ENCODE measurements at regions not wholly inside any gene's neighbourhood (a gene's known extent, or its start where the extent isn't known, plus 50 kb on each side); places are given as distances from the start of the nearest gene placed in this dataset.

- CTCF ChIA-PET = no interaction called here
Measured at GRCh38 chr12:108040947-108041346, 88.1 kb upstream of the WSCD2 start.

DNA sequence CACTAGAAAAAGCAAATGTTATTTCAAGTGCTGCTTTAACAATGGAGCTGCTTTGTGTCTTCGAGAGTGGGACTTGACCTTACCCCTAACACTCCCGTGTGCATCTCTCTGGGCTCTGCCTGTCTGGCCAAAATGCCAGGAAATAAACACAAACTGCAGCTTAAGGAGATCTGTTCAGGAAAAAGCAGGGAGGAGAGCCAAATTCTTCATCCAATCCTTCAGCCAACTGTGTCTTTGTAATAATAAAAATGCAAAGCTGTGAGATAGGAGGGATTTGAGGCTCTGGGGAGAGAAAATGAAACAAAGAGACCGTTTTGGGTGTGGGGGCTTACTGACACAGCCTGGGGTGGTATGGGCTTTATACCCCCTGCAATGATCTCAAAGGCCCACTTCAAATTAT lies 85.8 kb upstream of the WSCD2 start:
- ChIA-PET POLR2A (no interaction called here), CTCF (no interaction called here)
- peaks cover 8% of the 10 kb centered on the region for H3K27me3 Mint-ChIP-seq

More at GRCh38 chr12:108040947-108041346, 88.1 kb upstream of the WSCD2 start:
- H3K9me3 Mint-ChIP-seq = no peaks in the 10 kb centered on the region
- H3K4me3 Mint-ChIP-seq = no peak overlapping the region
- H3K4me1 Mint-ChIP-seq = no peaks in the 10 kb centered on the region
- POLR2A ChIA-PET = no interaction called here
- no peak overlapping the region for H3K27ac Mint-ChIP-seq
- H3K36me3 Mint-ChIP-seq (ENCODE audit: low read depth) = no peaks in the 10 kb centered on the region
- peaks cover 3% of the 10 kb centered on the region for H3K27me3 Mint-ChIP-seq
- no peak for DNase-seq

GRCh38 chr12:108043750-108044533 lies 85.1 kb upstream of the WSCD2 start:
- DNase-seq = no peak
- Mint-ChIP-seq H3K27me3 (peaks cover 8% of the 10 kb centered on the region), H3K27ac (no peak overlapping the region), H3K4me1 (peaks cover 4% of the 10 kb centered on the region), H3K36me3 (ENCODE audit: low read depth) (no peaks in the 10 kb centered on the region), H3K4me3 (no peak overlapping the region), H3K9me3 (no peaks in the 10 kb centered on the region)
- ChIA-PET CTCF (no interaction called here), POLR2A (no interaction called here)

More for the DNA sequence above, 85.8 kb upstream of the WSCD2 start:
- peaks cover 4% of the 10 kb centered on the region for H3K4me1 Mint-ChIP-seq
- H3K4me3 Mint-ChIP-seq = no peak overlapping the region
- H3K36me3 Mint-ChIP-seq (ENCODE audit: low read depth) = no peaks in the 10 kb centered on the region
- no peak overlapping the region for H3K27ac Mint-ChIP-seq
- DNase-seq = no peak
- H3K9me3 Mint-ChIP-seq = no peaks in the 10 kb centered on the region

- no peaks in the 10 kb centered on the region for H3K36me3 Mint-ChIP-seq (ENCODE audit: low read depth)
- H3K27me3 Mint-ChIP-seq = peaks cover 8% of the 10 kb centered on the region
- H3K9me3 Mint-ChIP-seq = no peaks in the 10 kb centered on the region
- ChIA-PET CTCF (no interaction called here), POLR2A (no interaction called here)
- no peak overlapping the region for H3K4me3 Mint-ChIP-seq
- no peak for DNase-seq
- peaks cover 4% of the 10 kb centered on the region for H3K4me1 Mint-ChIP-seq
- no peak overlapping the region for H3K27ac Mint-ChIP-seq
Measured at GRCh38 chr12:108046135-108046534, 83.0 kb upstream of the WSCD2 start.

- POLR2A ChIA-PET = no interaction called here
- Mint-ChIP-seq H3K4me1 (peaks cover 4% of the 10 kb centered on the region), H3K27ac (no peak overlapping the region), H3K36me3 (ENCODE audit: low read depth) (no peaks in the 10 kb centered on the region), H3K27me3 (peaks cover 8% of the 10 kb centered on the region), H3K9me3 (no peaks in the 10 kb centered on the region), H3K4me3 (no peak overlapping the region)
- DNase-seq = no peak
- CTCF ChIA-PET = interaction anchor here (0.9 kb wide), 1 partner anchor 16 kb away, joined by 3 read pairs; no protein-coding TSS in a partner anchor
Measured at GRCh38 chr12:108046650-108047049, 82.4 kb upstream of the WSCD2 start.

DNA sequence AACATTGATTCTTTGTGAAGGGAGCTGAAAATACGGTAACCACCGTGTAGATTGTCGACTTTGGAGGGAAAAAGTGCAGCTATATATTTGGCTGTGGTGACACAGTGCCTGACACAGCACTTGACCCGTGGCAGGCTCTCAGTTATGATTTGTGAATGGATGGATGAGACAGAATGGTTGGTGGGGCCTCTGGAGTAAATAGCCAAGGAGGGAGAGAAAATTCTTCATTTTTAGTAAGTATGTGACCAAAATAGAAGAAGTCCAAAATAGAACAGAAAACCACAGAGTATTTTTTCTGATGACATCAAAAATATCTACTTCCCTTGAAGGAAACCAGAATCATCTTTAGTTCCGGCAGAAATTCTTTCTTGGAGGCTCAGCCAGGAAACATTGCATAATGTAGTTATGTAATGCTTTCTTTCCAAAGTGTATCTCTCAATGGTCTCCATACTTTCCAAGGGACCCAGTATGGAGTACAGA lies 82.0 kb upstream of the WSCD2 start:
- CTCF ChIA-PET = interaction anchor here (0.9 kb wide), 1 partner anchor 17 kb away, joined by 3 read pairs; no protein-coding TSS in a partner anchor
- DNase-seq = no peak
- H3K27ac Mint-ChIP-seq = no peak overlapping the region
- H3K4me3 Mint-ChIP-seq = no peak overlapping the region
- H3K27me3 Mint-ChIP-seq = peaks cover 8% of the 10 kb centered on the region
- H3K4me1 Mint-ChIP-seq = peaks cover 5% of the 10 kb centered on the region
- POLR2A ChIA-PET = no interaction called here
- H3K9me3 Mint-ChIP-seq = no peaks in the 10 kb centered on the region
- H3K36me3 Mint-ChIP-seq (ENCODE audit: low read depth) = no peaks in the 10 kb centered on the region

- Mint-ChIP-seq H3K36me3 (ENCODE audit: low read depth) (no peaks in the 10 kb centered on the region), H3K27ac (no peak overlapping the region), H3K4me3 (no peak overlapping the region), H3K27me3 (peaks cover 8% of the 10 kb centered on the region), H3K4me1 (peaks cover 6% of the 10 kb centered on the region), H3K9me3 (no peaks in the 10 kb centered on the region)
- DNase-seq = no peak
- ChIA-PET CTCF (no interaction called here), POLR2A (no interaction called here)
Measured at GRCh38 chr12:108048686-108049085, 80.4 kb upstream of the WSCD2 start.

DNA sequence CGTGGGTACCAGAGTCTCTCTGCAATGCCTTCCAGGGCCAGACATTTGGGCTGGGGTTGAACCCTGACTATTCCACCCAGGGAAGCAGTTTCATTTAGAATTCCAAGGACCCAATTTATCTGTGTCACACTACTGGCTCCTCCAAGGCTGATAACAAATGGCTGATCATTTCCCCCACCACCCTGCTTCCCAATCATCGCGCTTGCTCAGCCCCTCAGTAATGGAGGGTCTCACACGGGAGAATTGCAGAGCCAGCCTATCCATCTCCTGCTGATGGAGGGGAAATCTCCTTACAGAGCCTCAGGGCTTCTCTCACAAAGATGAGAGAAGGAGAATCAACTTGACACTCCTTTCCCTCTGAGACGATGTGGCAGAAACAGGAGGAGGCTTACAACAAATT lies 78.4 kb upstream of the WSCD2 start:
- Mint-ChIP-seq H3K36me3 (ENCODE audit: low read depth) (no peaks in the 10 kb centered on the region), H3K9me3 (no peaks in the 10 kb centered on the region), H3K4me1 (peaks cover 6% of the 10 kb centered on the region), H3K4me3 (no peak overlapping the region), H3K27ac (no peak overlapping the region), H3K27me3 (peaks cover 6% of the 10 kb centered on the region)
- no peak for DNase-seq
- POLR2A ChIA-PET = no interaction called here
- CTCF ChIA-PET = no interaction called here

DNA sequence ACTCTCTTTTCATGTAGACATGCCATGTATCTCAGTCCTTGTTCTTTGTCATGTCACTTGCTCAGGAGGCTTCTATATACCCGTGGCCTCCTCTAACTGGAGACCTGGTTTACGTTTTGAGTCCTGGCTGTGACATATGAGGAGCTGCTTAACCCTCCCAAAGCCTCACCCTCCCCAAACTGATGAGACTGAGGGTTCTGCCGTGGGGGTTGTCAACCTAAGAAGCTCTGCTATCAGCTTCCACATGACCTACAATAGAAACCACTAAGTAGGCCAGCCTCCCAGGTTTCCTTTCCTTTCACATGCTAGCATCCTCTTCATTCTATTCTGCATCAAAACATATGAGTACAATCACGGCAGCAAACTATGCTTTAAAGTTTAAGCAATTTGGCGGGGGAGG lies 76.8 kb upstream of the WSCD2 start:
- peaks cover 2% of the 10 kb centered on the region for H3K4me1 Mint-ChIP-seq
- H3K27ac Mint-ChIP-seq = no peak overlapping the region
- peaks cover 8% of the 10 kb centered on the region for H3K27me3 Mint-ChIP-seq
- no peaks in the 10 kb centered on the region for H3K9me3 Mint-ChIP-seq
- ChIA-PET CTCF (no interaction called here), POLR2A (no interaction called here)
- no peak overlapping the region for H3K4me3 Mint-ChIP-seq
- no peak for DNase-seq
- H3K36me3 Mint-ChIP-seq (ENCODE audit: low read depth) = no peaks in the 10 kb centered on the region

- DNase-seq = no peak
- Mint-ChIP-seq H3K36me3 (ENCODE audit: low read depth) (no peaks in the 10 kb centered on the region), H3K4me1 (peaks cover 2% of the 10 kb centered on the region), H3K9me3 (no peaks in the 10 kb centered on the region), H3K4me3 (no peak overlapping the region), H3K27me3 (peaks cover 3% of the 10 kb centered on the region), H3K27ac (no peak overlapping the region)
- ChIA-PET POLR2A (no interaction called here), CTCF (no interaction called here)
Measured at GRCh38 chr12:108053512-108053911, 75.6 kb upstream of the WSCD2 start.

DNA sequence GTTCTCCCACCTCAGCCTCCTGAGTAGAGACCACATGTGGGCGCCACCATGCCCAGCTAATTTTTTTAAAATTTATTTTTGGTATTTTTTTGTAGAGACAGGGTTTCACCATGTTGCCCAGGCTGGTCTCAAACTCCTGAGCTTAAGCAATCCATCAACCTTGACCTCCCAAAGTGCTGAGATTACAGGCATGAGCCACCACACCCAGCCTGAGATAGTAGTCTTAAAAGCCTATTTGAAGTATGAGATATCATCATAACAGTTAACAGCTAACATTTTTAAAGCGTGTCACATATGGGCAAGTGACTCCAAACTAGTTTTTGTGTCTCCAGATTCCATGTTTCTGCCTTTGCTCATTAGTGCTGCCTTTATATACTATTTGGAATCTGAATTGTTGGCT lies 74.6 kb upstream of the WSCD2 start:
- H3K36me3 Mint-ChIP-seq (ENCODE audit: low read depth) = no peaks in the 10 kb centered on the region
- DNase-seq = no peak
- no peaks in the 10 kb centered on the region for H3K9me3 Mint-ChIP-seq
- CTCF ChIA-PET = interaction anchor here (1.1 kb wide), 1 partner anchor 457 kb away, joined by 4 read pairs; no protein-coding TSS in a partner anchor
- POLR2A ChIA-PET = no interaction called here
- H3K27ac Mint-ChIP-seq = no peak overlapping the region
- no peak overlapping the region for H3K4me3 Mint-ChIP-seq
- H3K4me1 Mint-ChIP-seq = peaks cover 2% of the 10 kb centered on the region
- H3K27me3 Mint-ChIP-seq = peaks cover 3% of the 10 kb centered on the region

GRCh38 chr12:108055141-108055540 lies 73.9 kb upstream of the WSCD2 start:
- ChIA-PET CTCF (interaction anchor here (1.1 kb wide), 1 partner anchor 457 kb away, joined by 4 read pairs; no protein-coding TSS in a partner anchor), POLR2A (no interaction called here)
- H3K9me3 Mint-ChIP-seq = no peaks in the 10 kb centered on the region
- H3K36me3 Mint-ChIP-seq (ENCODE audit: low read depth) = no peaks in the 10 kb centered on the region
- H3K27me3 Mint-ChIP-seq = peaks cover 3% of the 10 kb centered on the region
- DNase-seq = no peak
- H3K27ac Mint-ChIP-seq = no peak overlapping the region
- peaks cover 2% of the 10 kb centered on the region for H3K4me1 Mint-ChIP-seq
- no peak overlapping the region for H3K4me3 Mint-ChIP-seq

- Mint-ChIP-seq H3K36me3 (ENCODE audit: low read depth) (no peaks in the 10 kb centered on the region), H3K9me3 (no peaks in the 10 kb centered on the region), H3K4me3 (no peak overlapping the region), H3K27me3 (peaks cover 3% of the 10 kb centered on the region), H3K4me1 (no peaks in the 10 kb centered on the region), H3K27ac (no peak overlapping the region)
- no peak for DNase-seq
- CTCF ChIA-PET = no interaction called here
- POLR2A ChIA-PET = no interaction called here
Measured at GRCh38 chr12:108060067-108060466, 69.0 kb upstream of the WSCD2 start.

DNA sequence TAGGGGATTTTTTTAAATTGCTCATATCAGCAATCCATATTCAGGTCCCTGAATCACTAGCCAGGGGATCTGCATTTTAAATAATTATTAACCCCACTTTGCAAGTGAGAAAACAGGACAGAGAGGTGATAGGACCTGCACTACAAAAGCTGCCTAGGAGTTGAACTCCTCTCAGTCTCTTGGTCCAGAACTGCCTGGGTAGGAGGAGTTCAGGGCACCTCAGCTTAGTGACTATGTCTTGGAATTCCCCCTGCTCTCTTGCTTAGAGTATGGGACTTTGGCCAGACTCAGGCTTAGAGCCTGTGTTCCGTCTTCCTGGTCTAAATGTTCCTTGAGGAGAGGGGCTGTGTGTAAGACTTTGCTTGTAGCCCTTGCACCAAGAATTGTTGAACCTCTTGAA lies 68.2 kb upstream of the WSCD2 start:
- ChIA-PET POLR2A (no interaction called here), CTCF (no interaction called here)
- Mint-ChIP-seq H3K9me3 (no peaks in the 10 kb centered on the region), H3K27ac (no peak overlapping the region), H3K27me3 (peaks cover 3% of the 10 kb centered on the region), H3K36me3 (ENCODE audit: low read depth) (no peaks in the 10 kb centered on the region), H3K4me1 (no peaks in the 10 kb centered on the region), H3K4me3 (no peak overlapping the region)
- no peak for DNase-seq
